ENCODE measurements at regions not wholly inside any gene's neighbourhood (a gene's known extent, or its start where the extent isn't known, plus 50 kb on each side); places are given as distances from the start of the nearest gene placed in this dataset.

GRCh38 chr2:153808679-153809078, 63.0 kb upstream of the GALNT13 start:
- Histone ChIP-seq H3K9ac (no peak overlapping the region), H3K27ac (no peak overlapping the region), H3K4me3 (IDR thresholded peaks at IDR 0.05; ENCODE audit: insufficient read depth, low read depth, low read length) (no peak overlapping the region), H3K4me2 (no peak overlapping the region), H3K79me2 (ENCODE audit: insufficient read depth, low read depth) (no peaks in the 10 kb centered on the region), H2AFZ (ENCODE audit: low read depth) (no peak overlapping the region), H4K20me1 (ENCODE audit: insufficient read depth) (no peaks in the 10 kb centered on the region; the same call in 1 of the 2 replicates), H3K36me3 (ENCODE audit: insufficient read depth) (no peaks in the 10 kb centered on the region), H3K27me3 (ENCODE audit: insufficient read depth, low read depth) (no peaks in the 10 kb centered on the region), H3K4me1 (ENCODE audit: low read depth, poor library complexity, severe bottlenecking) (no peaks in the 10 kb centered on the region)
- no peak for TF ChIP-seq CTCF (conservative IDR thresholded peaks at IDR 0.05; ENCODE audit: low read depth, low read length)

GRCh38 chr2:153811516-153811915, 60.2 kb upstream of the GALNT13 start:
- Histone ChIP-seq H4K20me1 (ENCODE audit: insufficient read depth) (no peaks in the 10 kb centered on the region), H3K4me1 (ENCODE audit: low read depth, poor library complexity, severe bottlenecking) (no peaks in the 10 kb centered on the region), H3K27ac (no peak overlapping the region), H3K4me2 (no peak overlapping the region), H3K79me2 (ENCODE audit: insufficient read depth, low read depth) (no peaks in the 10 kb centered on the region), H3K36me3 (ENCODE audit: insufficient read depth) (no peaks in the 10 kb centered on the region), H2AFZ (ENCODE audit: low read depth) (no peak overlapping the region), H3K27me3 (ENCODE audit: insufficient read depth, low read depth) (no peaks in the 10 kb centered on the region), H3K4me3 (IDR thresholded peaks at IDR 0.05; ENCODE audit: insufficient read depth, low read depth, low read length) (no peak overlapping the region), H3K9ac (no peak overlapping the region)
- TF ChIP-seq CTCF (conservative IDR thresholded peaks at IDR 0.05; ENCODE audit: low read depth, low read length): no peak

- Histone ChIP-seq H3K4me1 (ENCODE audit: low read depth, poor library complexity, severe bottlenecking) (no peaks in the 10 kb centered on the region), H3K79me2 (ENCODE audit: insufficient read depth, low read depth) (no peaks in the 10 kb centered on the region), H3K4me3 (IDR thresholded peaks at IDR 0.05; ENCODE audit: insufficient read depth, low read depth, low read length) (no peak overlapping the region), H4K20me1 (ENCODE audit: insufficient read depth) (no peaks in the 10 kb centered on the region), H3K27ac (no peak overlapping the region), H3K9ac (no peak overlapping the region), H2AFZ (ENCODE audit: low read depth) (no peak overlapping the region), H3K36me3 (ENCODE audit: insufficient read depth) (no peaks in the 10 kb centered on the region), H3K27me3 (ENCODE audit: insufficient read depth, low read depth) (no peaks in the 10 kb centered on the region), H3K4me2 (no peak overlapping the region)
- TF ChIP-seq CTCF (conservative IDR thresholded peaks at IDR 0.05; ENCODE audit: low read depth, low read length): no peak
These were observed 59.1 kb upstream of the GALNT13 start for GRCh38 chr2:153812632-153813031.

GRCh38 chr2:153818242-153818641, 53.5 kb upstream of the GALNT13 start:
- Histone ChIP-seq H3K36me3 (ENCODE audit: insufficient read depth) (no peaks in the 10 kb centered on the region), H3K27ac (no peak overlapping the region), H2AFZ (ENCODE audit: low read depth) (no peak overlapping the region), H3K27me3 (ENCODE audit: insufficient read depth, low read depth) (no peaks in the 10 kb centered on the region), H3K9ac (no peak overlapping the region), H3K4me1 (ENCODE audit: low read depth, poor library complexity, severe bottlenecking) (no peaks in the 10 kb centered on the region), H3K4me3 (IDR thresholded peaks at IDR 0.05; ENCODE audit: insufficient read depth, low read depth, low read length) (no peak overlapping the region), H3K79me2 (ENCODE audit: insufficient read depth, low read depth) (no peaks in the 10 kb centered on the region), H3K4me2 (no peak overlapping the region), H4K20me1 (ENCODE audit: insufficient read depth) (0 out of 2 replicates have a peak, but pooled peaks cover 5% of the 10 kb centered on the region)
- TF ChIP-seq CTCF (conservative IDR thresholded peaks at IDR 0.05; ENCODE audit: low read depth, low read length): no peak

Data from KMS-11 (cell line).